ENCODE measurements at regions not wholly inside any gene's neighbourhood (a gene's known extent, or its start where the extent isn't known, plus 50 kb on each side); places are given as distances from the start of the nearest gene placed in this dataset.

DNA sequence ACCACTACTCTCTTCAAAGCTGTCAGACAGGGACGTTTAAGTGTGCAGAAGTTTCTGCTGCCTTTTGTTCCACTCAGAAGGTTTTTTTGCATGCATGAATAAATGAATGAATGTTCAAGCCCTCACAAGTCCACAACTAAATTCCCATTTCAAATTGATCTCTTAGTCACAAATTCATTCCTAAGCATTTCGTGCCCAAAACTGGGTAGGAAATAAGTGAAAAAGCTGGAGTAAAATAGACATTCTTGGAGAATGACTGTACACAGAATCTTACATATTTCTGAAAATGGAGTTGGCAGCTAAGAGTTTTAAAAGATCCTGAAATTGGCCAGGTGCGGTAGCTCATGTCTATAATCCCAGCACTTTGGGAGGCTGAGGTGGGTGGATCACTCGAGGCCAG lies 117.6 kb downstream of the PERP start:
- TF ChIP-seq RAD21 (conservative IDR thresholded peaks at IDR 0.05) (no peak), EZH2 (IDR thresholded peaks at IDR 0.05; ENCODE audit: borderline replicate concordance, insufficient read depth, low read length, poor library complexity, severe bottlenecking) (no peak)
- TF ChIP-seq, protein P1, sequence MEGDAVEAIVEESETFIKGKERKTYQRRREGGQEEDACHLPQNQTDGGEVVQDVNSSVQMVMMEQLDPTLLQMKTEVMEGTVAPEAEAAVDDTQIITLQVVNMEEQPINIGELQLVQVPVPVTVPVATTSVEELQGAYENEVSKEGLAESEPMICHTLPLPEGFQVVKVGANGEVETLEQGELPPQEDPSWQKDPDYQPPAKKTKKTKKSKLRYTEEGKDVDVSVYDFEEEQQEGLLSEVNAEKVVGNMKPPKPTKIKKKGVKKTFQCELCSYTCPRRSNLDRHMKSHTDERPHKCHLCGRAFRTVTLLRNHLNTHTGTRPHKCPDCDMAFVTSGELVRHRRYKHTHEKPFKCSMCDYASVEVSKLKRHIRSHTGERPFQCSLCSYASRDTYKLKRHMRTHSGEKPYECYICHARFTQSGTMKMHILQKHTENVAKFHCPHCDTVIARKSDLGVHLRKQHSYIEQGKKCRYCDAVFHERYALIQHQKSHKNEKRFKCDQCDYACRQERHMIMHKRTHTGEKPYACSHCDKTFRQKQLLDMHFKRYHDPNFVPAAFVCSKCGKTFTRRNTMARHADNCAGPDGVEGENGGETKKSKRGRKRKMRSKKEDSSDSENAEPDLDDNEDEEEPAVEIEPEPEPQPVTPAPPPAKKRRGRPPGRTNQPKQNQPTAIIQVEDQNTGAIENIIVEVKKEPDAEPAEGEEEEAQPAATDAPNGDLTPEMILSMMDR (IDR thresholded peaks at IDR 0.05; ENCODE audit: poor library complexity, severe bottlenecking): no peak

All from neural cell (in vitro differentiated cells).